Esophagus muscularis mucosa (tissue), 4 donors: ENCODE measurements at regions not wholly inside any gene's neighbourhood (a gene's known extent, or its start where the extent isn't known, plus 50 kb on each side); places are given as distances from the start of the nearest gene placed in this dataset.

Experiments
- DNase-seq: peaks from one replicate; pipeline ENCODE4 v3.0.0-alpha.2; 2017; ENCODE audit errors: extremely low spot score
- H3K27ac ChIP-seq, 4 donors: fragments of 200-600 bp; sonication (generic); replicated peaks in 1 of 4; 1 replicate in 3 of 4; 2 replicates in 1 of 4; pipeline ENCODE4 v1.5.1; 2016 to 2019; ENCODE audit warnings: mild to moderate bottlenecking in 1 of 4
- H3K27me3 ChIP-seq, 4 donors: fragments of 200-600 bp; sonication (generic); one replicate each; pipeline versions ENCODE4 v1.5.1 to v1.6.0; 2016 to 2019
- H3K36me3 ChIP-seq, 4 donors: fragments of 200-600 bp; sonication (generic); one replicate each; pipeline ENCODE4 v1.5.1; 2016 to 2019
- H3K4me1 ChIP-seq, 4 donors: fragments of 200-600 bp; sonication (generic); one replicate each; pipeline ENCODE4 v1.5.1; 2016 to 2019
- H3K4me3 ChIP-seq, 4 donors: fragments of 200-600 bp; sonication (generic); 1 replicate in 2 of 4; 2 replicates in 2 of 4; pipeline ENCODE4 v1.5.1; 2016 to 2019; ENCODE audit warnings: mild to moderate bottlenecking in 4 of 4, moderate library complexity in 1 of 4
- H3K9me3 ChIP-seq, 4 donors: fragments of 200-600 bp; sonication (generic); 1 replicate in 3 of 4; 2 replicates in 1 of 4; pipeline ENCODE4 v1.5.1; 2016 to 2019
- CTCF ChIP-seq, 3 experiments: fragments of 200-600 bp in 2 of 3; fragments of 450-650 bp in 1 of 3; sonication (generic) in 2 of 3; IDR thresholded peaks; one replicate each; pipeline ENCODE4 v1.5.1; 2017 to 2019; ENCODE audit warnings: antibody characterized with exemption in 3 of 3, mild to moderate bottlenecking in 2 of 3, moderate library complexity in 1 of 3
- EP300 ChIP-seq: sonication (generic); formaldehyde crosslinking; IDR thresholded peaks from one replicate; pipeline ENCODE4 v1.6.1; 2017; ENCODE audit warnings: antibody characterized with exemption
- POLR2A ChIP-seq: fragments of 450-650 bp; IDR thresholded peaks from one replicate; pipeline ENCODE4 v1.6.1; 2017; ENCODE audit warnings: antibody characterized with exemption, moderate library complexity, mild to moderate bottlenecking, low read depth
- POLR2AphosphoS5 ChIP-seq, 2 donors: sonication (generic); formaldehyde crosslinking; IDR thresholded peaks; one replicate each; pipeline ENCODE4 v1.6.1; 2017; ENCODE audit warnings: antibody characterized with exemption in 2 of 2
- WGBS: methylation state at CpG from one replicate; pipeline ENCODE4 v1.1.5; 2018; 5-methylcytosine and 5-hydroxymethylcytosine counted together
- intact Hi-C: fragments of 100-400 bp; cut with DNase I; formaldehyde crosslinking; loops from one replicate; pipeline ENCODE4 v1.15.1; 2023

GRCh38 chr5:62714296-62714695 is 135.7 kb downstream of the LRRC70 start:
- H3K36me3 ChIP-seq: no peaks in the 10 kb centered on the region
- H3K9me3 ChIP-seq: no peaks in the 10 kb centered on the region
- intact Hi-C loops: no loop called here
- H3K4me1 ChIP-seq: no peaks in the 10 kb centered on the region
- H3K4me3 ChIP-seq: no peak overlapping the region
- H3K27me3 ChIP-seq: no peaks in the 10 kb centered on the region
- WGBS: 63% methylated on average over 2 of the region's 2 CpGs
- no peak for DNase-seq
- no peak for TF ChIP-seq POLR2A
- no peak for TF ChIP-seq EP300
- TF ChIP-seq CTCF (IDR thresholded peaks at IDR 0.05): no peak
- TF ChIP-seq POLR2AphosphoS5 (IDR thresholded peaks at IDR 0.05): no peak
- no peak overlapping the region for H3K27ac ChIP-seq

DNA sequence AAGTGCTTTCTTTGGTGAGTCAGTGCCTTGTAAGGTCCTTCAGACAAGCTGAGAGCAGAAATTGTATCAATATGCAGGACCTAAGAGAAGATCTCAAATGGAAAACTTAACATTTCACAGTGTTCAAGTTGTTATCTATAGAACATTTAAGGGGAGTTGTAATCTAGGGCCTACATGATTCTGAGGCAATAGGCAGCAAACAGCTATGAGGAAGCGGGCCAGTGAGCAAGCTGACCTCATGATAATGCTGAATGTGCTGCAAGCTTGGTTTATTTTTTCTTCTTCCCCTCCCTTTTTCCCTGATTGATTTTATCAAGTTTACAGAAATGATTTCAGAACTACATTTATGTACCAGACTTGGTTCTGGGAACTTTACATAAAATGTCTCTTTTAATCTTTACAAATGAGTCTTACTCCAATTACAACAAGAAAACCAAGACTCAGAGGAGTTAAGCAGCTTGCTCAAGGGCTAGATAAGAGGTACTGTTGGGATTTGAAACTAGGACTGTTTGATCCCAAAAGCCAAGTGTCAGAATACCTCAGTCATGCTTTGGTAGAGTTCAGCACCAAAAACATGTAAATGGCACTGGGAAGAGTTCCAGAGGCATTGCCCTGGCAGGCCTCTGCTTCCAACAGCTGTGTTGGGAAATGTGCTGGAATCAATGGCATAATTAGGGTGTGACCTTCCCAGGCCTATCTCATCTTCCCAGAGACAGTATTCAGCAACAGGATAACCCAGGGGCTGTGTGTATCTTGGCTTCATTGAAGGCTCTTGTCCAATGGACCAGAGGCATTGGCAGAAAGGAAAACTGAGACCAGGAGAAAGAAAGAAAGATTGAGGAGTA is 130.1 kb downstream of the LRRC70 start:
- H3K9me3 ChIP-seq: peaks cover 0 to 12% (median 5%) of the 10 kb centered on the region in 4 donors
- TF ChIP-seq CTCF (IDR thresholded peaks at IDR 0.05): no peak
- no peak for TF ChIP-seq EP300
- no peak for TF ChIP-seq POLR2AphosphoS5 (IDR thresholded peaks at IDR 0.05)
- no peak for TF ChIP-seq POLR2A
- no peaks in the 10 kb centered on the region for H3K27me3 ChIP-seq
- no peaks in the 10 kb centered on the region for H3K36me3 ChIP-seq
- H3K27ac ChIP-seq: no peak overlapping the region
- intact Hi-C loops: no loop called here
- WGBS: 85% methylated on average over 1 of the region's 1 CpG
- no peak for DNase-seq
- no peaks in the 10 kb centered on the region for H3K4me1 ChIP-seq
- H3K4me3 ChIP-seq: no peak overlapping the region

DNA sequence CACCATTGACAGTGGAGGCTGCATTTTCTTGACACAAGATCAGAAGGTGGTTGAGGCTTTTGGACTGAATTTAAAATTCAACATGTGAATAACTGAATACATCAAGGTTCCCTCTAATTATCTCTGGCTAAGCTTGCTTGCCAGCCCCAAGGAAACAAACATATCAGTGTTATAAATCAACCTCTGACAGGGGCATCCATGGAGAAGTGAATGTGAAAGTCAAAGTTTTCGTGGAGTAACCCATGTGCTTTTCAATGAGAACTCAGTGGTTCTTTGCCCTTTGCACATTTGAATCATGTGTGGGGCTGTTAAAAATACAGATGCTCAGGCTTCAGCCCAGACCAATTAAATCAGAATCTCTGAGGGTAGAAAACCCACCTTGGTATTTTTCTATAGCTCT is 128.9 kb downstream of the LRRC70 start:
- TF ChIP-seq CTCF (IDR thresholded peaks at IDR 0.05) (no peak), POLR2AphosphoS5 (IDR thresholded peaks at IDR 0.05) (no peak)
- Histone ChIP-seq H3K4me1 (no peaks in the 10 kb centered on the region), H3K27me3 (no peaks in the 10 kb centered on the region), H3K36me3 (no peaks in the 10 kb centered on the region), H3K9me3 (peaks cover 0 to 12% (median 5%) of the 10 kb centered on the region in 4 donors), H3K4me3 (no peak overlapping the region), H3K27ac (no peak overlapping the region)
- intact Hi-C loops: no loop called here
- WGBS: 75% methylated on average over 1 of the region's 1 CpG
- DNase-seq: no peak

- Histone ChIP-seq H3K27ac (no peak overlapping the region), H3K27me3 (no peaks in the 10 kb centered on the region), H3K4me1 (no peaks in the 10 kb centered on the region), H3K36me3 (no peaks in the 10 kb centered on the region), H3K9me3 (peaks cover 0 to 12% (median 5%) of the 10 kb centered on the region in 4 donors), H3K4me3 (no peak overlapping the region)
- DNase-seq: no peak
- TF ChIP-seq EP300: no peak
- TF ChIP-seq CTCF (IDR thresholded peaks at IDR 0.05): no peak
- no peak for TF ChIP-seq POLR2A
- TF ChIP-seq POLR2AphosphoS5 (IDR thresholded peaks at IDR 0.05): no peak
- intact Hi-C loops: no loop called here
- WGBS: 71% methylated on average over 2 of the region's 2 CpGs
Measured at GRCh38 chr5:62707131-62707530, 128.5 kb downstream of the LRRC70 start.

GRCh38 chr5:62705022-62705421 is 126.4 kb downstream of the LRRC70 start:
- WGBS: 95% methylated on average over 2 of the region's 2 CpGs
- no peak for DNase-seq
- Histone ChIP-seq H3K9me3 (peaks cover 0 to 12% (median 5%) of the 10 kb centered on the region in 4 donors), H3K27me3 (no peaks in the 10 kb centered on the region), H3K4me3 (no peak overlapping the region), H3K27ac (no peak overlapping the region), H3K4me1 (no peaks in the 10 kb centered on the region), H3K36me3 (no peaks in the 10 kb centered on the region)
- TF ChIP-seq POLR2AphosphoS5 (IDR thresholded peaks at IDR 0.05): no peak
- TF ChIP-seq EP300: no peak
- TF ChIP-seq POLR2A: no peak
- intact Hi-C loops: no loop called here
